NAMALWA (cell line): ENCODE measurements at regions not wholly inside any gene's neighbourhood (a gene's known extent, or its start where the extent isn't known, plus 50 kb on each side); places are given as distances from the start of the nearest gene placed in this dataset.
"Not testable (repeated sequence)": the region's sequence is repeated elsewhere in the genome, so short reads cannot be mapped to it uniquely, and the experiment has no call there.

Experiments
- DNase-seq: peaks from one replicate; pipeline ENCODE4 v3.0.0-alpha.2; 2015; ENCODE audit warnings: low spot score

GRCh38 chr6:163718537-163718936 lies 304.0 kb downstream of the QKI start:
- DNase-seq, result no peak

DNA sequence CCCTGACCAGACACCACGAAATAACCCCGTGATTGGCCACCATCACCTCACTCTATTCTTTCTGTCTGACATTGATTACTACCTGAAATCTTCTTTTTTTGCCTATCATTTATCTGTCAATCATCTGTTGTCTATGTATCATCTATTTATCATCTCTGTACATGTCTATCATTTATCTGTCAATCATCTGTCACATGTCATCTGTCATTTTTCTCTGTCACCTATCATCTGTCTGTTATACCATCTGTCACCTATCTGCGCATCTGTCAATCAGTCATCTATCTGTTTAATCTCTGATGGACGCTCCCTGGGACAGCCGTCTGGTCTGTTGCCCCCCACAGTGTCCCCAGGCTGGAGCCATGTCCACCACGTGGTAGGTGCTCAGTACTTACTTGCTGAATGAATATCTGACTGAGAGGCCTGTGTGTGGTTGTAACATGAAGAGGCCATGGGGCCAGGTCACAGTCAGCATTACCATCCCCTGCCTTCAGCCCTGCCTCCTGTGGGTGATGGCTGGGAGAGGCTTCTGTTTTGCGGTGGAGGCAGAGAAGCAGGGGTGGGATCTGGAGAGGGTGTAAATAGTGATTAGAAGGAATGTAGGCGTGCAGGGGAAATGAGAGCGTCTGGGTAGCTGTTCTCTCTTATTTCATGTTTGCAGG lies 302.7 kb downstream of the QKI start:
- DNase-seq, result no peak

DNA sequence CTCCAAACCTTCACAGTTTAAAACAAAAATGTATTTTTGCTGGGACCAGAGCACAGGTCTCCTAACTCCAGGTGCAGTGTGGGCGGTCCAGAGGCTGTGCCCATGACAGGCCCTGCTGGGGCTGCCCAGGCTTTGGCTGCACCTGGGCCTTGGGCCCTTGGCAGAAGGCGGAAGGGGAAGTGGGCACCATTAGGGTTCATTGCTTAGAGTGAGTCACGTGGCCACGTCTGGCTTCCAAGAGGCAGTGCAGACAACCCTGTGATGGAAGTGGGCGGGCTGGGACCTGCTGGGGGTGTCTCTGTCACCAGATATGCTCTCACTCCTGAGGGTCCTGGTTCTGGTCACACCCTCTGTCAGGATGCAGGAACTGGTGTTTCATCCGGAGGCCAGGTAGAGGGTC lies 302.2 kb downstream of the QKI start:
- DNase-seq, result peak; percentile 71

DNA sequence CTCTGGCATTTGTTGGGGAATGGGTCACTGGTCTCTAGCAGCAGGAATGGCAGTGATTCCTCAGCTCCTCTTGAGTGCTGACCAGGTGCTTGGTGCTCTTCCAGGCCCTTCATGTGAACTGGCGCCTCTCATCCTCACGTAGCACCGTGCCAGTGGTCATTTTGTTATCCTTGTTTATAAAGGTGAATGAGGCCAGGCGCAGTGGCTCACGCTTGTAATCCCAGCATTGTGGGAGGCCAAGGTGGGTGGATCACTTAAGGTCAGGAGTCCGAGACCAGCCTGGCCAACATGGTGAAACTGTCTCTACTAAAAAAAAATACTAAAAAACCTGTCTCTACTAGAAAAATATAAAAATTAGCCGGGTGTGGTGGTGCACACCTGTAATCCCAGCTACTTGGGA lies 301.3 kb downstream of the QKI start:
- no peak for DNase-seq

GRCh38 chr6:163714179-163714578 lies 299.7 kb downstream of the QKI start:
- no peak for DNase-seq

GRCh38 chr6:163712981-163713380 lies 298.5 kb downstream of the QKI start:
- DNase-seq, result no peak

- no peak for DNase-seq
Measured at GRCh38 chr6:163712566-163712961, 298.0 kb downstream of the QKI start.

DNA sequence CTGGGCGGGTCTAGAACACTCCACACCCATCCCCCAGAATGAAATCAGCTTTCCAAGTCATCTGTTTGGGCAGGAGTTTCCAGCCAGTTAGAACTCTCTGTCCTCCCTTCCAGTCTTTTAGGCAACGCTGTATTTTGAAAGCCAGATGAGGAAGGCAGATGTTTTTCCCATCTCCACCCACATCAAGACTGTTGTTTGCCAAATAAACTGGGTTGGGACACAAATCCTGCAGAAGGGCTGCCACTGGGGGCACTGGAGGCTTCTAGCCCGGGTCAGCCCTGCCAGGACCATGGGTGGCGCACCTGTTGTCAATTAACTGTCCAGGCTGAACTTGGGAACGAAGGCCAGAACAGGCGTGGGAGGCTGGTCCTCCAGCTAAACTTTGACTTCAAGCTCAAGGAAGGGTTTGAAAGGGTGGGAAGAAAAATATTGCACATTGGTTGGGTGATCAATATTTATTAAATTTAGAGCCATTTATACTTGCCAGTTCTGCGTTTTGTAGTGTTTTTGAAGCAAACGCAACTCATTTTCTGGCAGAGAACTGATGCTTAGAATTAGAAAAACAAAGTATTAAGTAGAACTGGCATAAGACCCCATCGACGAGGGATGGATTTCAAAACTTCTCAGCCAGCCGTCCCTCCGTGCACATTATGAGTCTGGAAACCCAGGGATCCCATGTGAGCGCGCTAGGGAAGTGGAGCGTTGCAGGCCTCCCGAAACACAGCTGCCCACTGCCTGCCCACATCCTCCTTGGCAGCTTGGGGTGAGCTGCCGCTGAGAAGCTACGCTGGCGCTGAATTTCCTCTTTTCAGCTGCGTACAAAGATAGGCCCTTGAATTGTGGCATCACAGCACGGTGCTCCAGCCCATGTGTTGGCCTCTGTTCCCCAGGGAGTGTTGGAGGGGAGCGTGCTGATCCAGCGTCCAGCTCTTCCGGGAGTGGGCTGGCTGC lies 297.4 kb downstream of the QKI start:
- peak; percentile 74 for DNase-seq

DNA sequence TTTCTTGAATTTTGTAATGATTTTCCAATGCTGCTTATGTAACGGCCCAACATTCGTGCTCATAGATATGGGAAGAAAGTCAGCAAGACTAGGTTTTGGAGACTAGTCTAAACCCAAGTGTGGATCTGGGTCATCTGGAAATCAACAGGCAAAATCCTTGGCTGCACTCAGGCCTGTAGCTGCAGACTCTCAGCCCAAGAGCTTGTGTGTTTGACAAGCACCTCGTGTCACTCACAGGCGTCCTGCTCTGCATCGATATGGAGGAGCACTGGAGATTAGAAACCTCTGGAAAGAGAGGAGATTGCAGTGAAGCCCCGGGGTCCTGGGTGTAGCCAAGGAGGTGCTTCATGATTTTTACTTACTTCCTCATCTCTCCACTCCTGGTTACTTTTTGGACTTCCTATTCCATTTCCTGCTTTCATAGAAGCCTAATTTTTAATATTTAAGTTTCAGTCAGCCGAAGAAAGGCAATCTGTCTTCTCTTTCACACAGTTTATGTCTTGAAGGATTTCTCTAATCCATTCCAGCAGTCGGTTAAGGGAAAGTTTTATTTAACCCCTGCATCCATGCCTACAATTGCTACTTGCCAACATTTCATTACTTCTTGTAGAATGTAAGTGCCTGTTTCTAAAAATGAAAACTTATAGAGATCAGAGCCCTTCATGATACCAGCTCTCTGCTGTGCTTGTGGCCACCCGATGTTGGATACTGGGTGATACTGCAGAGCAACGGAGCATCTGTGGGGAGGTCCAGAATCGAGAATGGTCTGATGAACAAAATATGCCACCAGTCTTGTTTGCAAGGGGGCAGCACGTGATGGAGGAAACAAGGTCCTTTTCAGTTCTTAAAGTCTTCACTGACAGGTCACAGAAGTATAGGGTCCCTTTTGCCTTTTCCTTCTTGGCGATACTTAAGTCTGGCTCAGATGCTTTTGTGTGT lies 296.3 kb downstream of the QKI start:
- peak; percentile 10 for DNase-seq

DNA sequence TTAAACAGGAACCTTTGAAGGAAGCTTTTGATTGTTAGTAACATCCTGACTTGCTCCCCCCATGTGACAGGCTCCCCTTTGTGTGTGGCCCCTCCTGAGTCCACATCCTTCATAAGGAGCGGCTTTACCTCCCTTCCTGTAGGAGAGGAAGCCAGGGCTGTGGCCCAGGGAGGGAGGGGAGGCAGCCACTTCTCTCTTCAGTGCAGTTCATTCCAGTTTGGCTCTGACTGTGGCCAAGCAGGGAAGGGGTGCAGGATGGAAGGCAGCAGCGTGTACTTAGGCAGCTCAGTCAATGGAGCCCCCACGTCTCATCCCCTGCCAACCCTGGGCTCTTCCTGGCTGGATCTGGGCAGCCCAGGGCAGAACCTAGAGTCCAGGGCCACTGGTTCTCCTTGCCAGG lies 295.2 kb downstream of the QKI start:
- no peak for DNase-seq

- DNase-seq, result no peak
Measured at GRCh38 chr6:163709255-163709654, 294.7 kb downstream of the QKI start.

GRCh38 chr6:163708466-163708865 lies 293.9 kb downstream of the QKI start:
- DNase-seq, result no peak

GRCh38 chr6:163707387-163708355 lies 293.2 kb downstream of the QKI start:
- DNase-seq, result peak; percentile 70

DNA sequence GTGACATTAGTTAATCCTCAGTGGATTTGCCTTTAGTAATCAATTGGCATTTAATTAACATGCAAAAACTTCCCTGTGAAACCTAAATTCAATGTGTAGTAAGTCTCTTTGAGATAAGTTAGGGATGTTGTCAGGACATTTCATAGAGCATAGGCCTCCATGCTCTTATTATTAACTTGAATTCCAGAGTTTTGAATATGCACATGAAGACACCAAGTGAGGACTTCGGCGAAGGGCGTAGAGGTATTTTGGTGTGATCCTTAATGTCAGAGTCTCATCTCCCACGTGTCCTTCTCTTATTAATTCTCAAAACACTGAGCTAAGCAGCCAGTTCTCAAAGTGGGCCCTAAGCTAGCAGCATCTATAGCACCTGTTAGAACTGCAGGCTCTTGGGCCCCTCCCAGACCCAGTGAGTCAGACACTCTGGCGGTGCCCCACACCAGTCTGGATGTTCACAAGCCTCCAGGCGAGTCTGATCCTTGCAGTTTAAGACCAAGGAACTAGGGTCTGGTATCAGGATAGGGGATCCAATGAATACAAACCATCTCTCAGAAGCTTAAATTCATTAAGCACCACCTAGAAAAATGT lies 292.1 kb downstream of the QKI start:
- DNase-seq, result peak; percentile 57

DNA sequence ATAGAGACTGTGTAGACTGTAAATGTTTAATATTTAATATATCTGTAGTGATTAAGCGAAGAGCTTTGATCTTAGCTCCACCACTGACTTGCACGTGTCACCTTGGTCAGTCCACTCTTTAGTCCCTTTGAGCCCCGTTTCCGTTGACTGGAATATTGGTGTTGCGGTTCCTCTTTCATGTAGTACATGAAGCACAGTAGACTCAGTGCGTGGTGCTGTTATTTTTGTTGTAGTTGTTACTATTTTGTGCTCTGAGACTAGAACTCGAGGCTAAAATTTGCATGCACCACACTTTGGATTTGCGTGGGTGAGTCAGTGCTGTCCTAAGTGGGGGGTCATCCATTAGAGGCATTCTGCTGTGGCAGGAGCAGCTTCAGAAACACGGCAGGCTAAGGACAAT lies 291.4 kb downstream of the QKI start:
- peak; percentile 84 for DNase-seq

GRCh38 chr6:163702736-163703135 lies 288.2 kb downstream of the QKI start:
- no peak for DNase-seq

DNA sequence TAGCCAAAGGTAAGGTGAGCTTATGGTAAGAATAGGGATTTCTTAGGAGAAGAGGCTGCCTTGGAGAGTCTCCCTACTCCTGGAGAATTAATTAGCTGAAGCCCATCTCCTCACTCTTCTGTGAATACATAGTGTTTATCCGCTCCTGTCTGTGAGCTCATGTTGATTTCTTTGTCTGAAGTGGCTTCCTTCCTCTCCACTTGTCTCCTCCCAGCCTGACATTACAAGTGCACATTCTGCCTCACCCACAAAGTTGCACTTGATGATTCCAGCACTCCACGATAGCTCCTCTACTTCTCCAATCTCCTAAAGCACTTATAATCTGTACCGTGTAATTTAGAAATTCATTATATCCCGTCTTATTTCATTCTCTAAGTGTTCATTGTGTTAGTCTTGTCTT lies 287.2 kb downstream of the QKI start:
- no peak for DNase-seq

GRCh38 chr6:163698086-163698485 lies 283.6 kb downstream of the QKI start:
- DNase-seq, result no peak

GRCh38 chr6:163696311-163696710 lies 281.8 kb downstream of the QKI start:
- not testable (repeated sequence) for DNase-seq

- no peak for DNase-seq
Measured at GRCh38 chr6:163695414-163695864, 280.9 kb downstream of the QKI start.

- DNase-seq, result no peak
Measured at GRCh38 chr6:163694988-163695398, 280.5 kb downstream of the QKI start.
